Nephron (organoid): ENCODE measurements at regions not wholly inside any gene's neighbourhood (a gene's known extent, or its start where the extent isn't known, plus 50 kb on each side); places are given as distances from the start of the nearest gene placed in this dataset.

Source experiments
- H3K27ac Mint-ChIP-seq, 3 experiments: 2 replicates each; pipeline ENCODE4 v1.8.0; 2020; ENCODE audit warnings: mixed read lengths in 3 of 3, mild to moderate bottlenecking in 2 of 3, moderate library complexity in 1 of 3
- H3K27me3 Mint-ChIP-seq: 2 replicates; pipeline ENCODE4 v1.8.0; 2021; ENCODE audit warnings: low read depth, mild to moderate bottlenecking, moderate library complexity, mixed read lengths
- H3K36me3 Mint-ChIP-seq: 2 replicates; pipeline ENCODE4 v1.8.0; 2020; ENCODE audit warnings: low read depth, mixed read lengths
- H3K4me1 Mint-ChIP-seq: 2 replicates; pipeline ENCODE4 v1.8.0; 2020; ENCODE audit warnings: mixed read lengths
- H3K4me3 Mint-ChIP-seq, 3 experiments: 2 replicates each; pipeline ENCODE4 v1.8.0; 2020; ENCODE audit warnings: mild to moderate bottlenecking in 3 of 3, mixed read lengths in 3 of 3, moderate library complexity in 2 of 3
- H3K9me3 Mint-ChIP-seq: 2 replicates; pipeline ENCODE4 v1.8.0; 2020; ENCODE audit warnings: mixed read lengths
- TF ChIP-seq, protein P1 (sequence below), 3 experiments: fragments of 200-600 bp; sonication (generic); IDR thresholded peaks; one replicate each; pipeline ENCODE4 v1.5.0; 2021; ENCODE audit warnings: antibody characterized with exemption in 3 of 3; ENCODE audit not compliant: unreplicated experiment in 3 of 3

DNA sequence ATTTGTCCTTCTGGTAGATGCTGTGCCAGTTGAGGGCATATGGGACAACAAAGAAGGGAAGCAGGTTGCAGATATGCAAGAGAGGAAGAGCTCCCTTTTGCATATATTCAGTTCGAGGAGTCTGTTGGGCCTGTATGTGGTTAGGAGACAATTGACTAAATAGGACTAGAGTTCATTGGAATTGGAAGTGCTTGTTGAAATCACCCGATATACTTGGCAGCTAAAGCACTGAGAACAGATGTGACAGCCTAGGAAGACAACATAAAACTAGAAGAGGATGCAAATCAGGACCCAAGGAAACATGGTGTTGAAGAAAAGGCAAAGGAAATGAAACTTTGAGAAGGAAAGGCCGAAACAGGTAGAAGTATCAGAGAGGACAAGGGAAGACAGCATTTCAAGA, 215.2 kb upstream of the P2RY1 start:
- no peak overlapping the region for H3K4me3 Mint-ChIP-seq
- TF ChIP-seq, protein P1, sequence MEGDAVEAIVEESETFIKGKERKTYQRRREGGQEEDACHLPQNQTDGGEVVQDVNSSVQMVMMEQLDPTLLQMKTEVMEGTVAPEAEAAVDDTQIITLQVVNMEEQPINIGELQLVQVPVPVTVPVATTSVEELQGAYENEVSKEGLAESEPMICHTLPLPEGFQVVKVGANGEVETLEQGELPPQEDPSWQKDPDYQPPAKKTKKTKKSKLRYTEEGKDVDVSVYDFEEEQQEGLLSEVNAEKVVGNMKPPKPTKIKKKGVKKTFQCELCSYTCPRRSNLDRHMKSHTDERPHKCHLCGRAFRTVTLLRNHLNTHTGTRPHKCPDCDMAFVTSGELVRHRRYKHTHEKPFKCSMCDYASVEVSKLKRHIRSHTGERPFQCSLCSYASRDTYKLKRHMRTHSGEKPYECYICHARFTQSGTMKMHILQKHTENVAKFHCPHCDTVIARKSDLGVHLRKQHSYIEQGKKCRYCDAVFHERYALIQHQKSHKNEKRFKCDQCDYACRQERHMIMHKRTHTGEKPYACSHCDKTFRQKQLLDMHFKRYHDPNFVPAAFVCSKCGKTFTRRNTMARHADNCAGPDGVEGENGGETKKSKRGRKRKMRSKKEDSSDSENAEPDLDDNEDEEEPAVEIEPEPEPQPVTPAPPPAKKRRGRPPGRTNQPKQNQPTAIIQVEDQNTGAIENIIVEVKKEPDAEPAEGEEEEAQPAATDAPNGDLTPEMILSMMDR (IDR thresholded peaks at IDR 0.05; ENCODE audit: unreplicated experiment in 3 of 3) = no peak
- no peak overlapping the region for H3K27ac Mint-ChIP-seq
- H3K27me3 Mint-ChIP-seq = no peaks in the 10 kb centered on the region
- H3K36me3 Mint-ChIP-seq = no peaks in the 10 kb centered on the region
- H3K9me3 Mint-ChIP-seq = no peaks in the 10 kb centered on the region
- H3K4me1 Mint-ChIP-seq = peaks cover 23% of the 10 kb centered on the region

DNA sequence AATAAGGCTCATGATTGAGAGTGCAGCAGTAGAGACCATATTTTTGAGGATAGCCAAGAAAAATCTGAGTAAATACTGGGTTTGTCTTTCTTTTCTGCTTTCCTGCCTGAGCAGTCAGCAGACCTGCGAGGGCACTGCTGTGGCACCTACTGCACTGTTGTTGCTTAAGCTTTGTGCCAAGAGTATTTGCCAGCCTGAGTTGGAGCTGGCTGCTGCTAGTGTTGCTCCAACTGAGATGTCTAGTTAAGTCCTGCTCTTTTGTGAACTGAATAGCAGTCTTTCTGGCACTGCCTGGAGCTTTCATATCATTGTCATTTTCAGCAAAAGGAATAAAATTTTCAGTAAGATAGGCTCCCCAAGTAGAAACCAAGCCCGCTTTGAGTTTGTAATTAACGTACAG, 214.5 kb upstream of the P2RY1 start:
- H3K36me3 Mint-ChIP-seq = no peaks in the 10 kb centered on the region
- no peaks in the 10 kb centered on the region for H3K27me3 Mint-ChIP-seq
- no peaks in the 10 kb centered on the region for H3K9me3 Mint-ChIP-seq
- TF ChIP-seq, protein P1 (IDR thresholded peaks at IDR 0.05; ENCODE audit: unreplicated experiment in 3 of 3) = no peak
- no peak overlapping the region for H3K4me3 Mint-ChIP-seq
- no peak overlapping the region for H3K27ac Mint-ChIP-seq
- peaks cover 23% of the 10 kb centered on the region for H3K4me1 Mint-ChIP-seq

GRCh38 chr3:152621006-152621868, 213.7 kb upstream of the P2RY1 start:
- Mint-ChIP-seq H3K4me1 (peaks cover 23% of the 10 kb centered on the region), H3K9me3 (no peaks in the 10 kb centered on the region), H3K36me3 (no peaks in the 10 kb centered on the region), H3K27ac (peak overlapping the region in 1 of 3 experiments; percentile 14), H3K4me3 (no peak overlapping the region), H3K27me3 (no peaks in the 10 kb centered on the region)
- TF ChIP-seq, protein P1 (IDR thresholded peaks at IDR 0.05; ENCODE audit: unreplicated experiment in 3 of 3) = no peak

- Mint-ChIP-seq H3K9me3 (no peaks in the 10 kb centered on the region), H3K27me3 (no peaks in the 10 kb centered on the region), H3K27ac (no peak overlapping the region), H3K36me3 (no peaks in the 10 kb centered on the region), H3K4me1 (peaks cover 23% of the 10 kb centered on the region), H3K4me3 (no peak overlapping the region)
- TF ChIP-seq, protein P1 (IDR thresholded peaks at IDR 0.05; ENCODE audit: unreplicated experiment in 3 of 3) = no peak
These were observed 212.7 kb upstream of the P2RY1 start for GRCh38 chr3:152621967-152622810.

GRCh38 chr3:152622811-152623167, 212.1 kb upstream of the P2RY1 start:
- Mint-ChIP-seq H3K27me3 (no peaks in the 10 kb centered on the region), H3K27ac (no peak overlapping the region), H3K4me3 (no peak overlapping the region), H3K4me1 (peaks cover 23% of the 10 kb centered on the region), H3K36me3 (no peaks in the 10 kb centered on the region), H3K9me3 (no peaks in the 10 kb centered on the region)
- TF ChIP-seq, protein P1 (IDR thresholded peaks at IDR 0.05; ENCODE audit: unreplicated experiment in 3 of 3) = no peak
